ENCODE measurements at regions not wholly inside any gene's neighbourhood (a gene's known extent, or its start where the extent isn't known, plus 50 kb on each side); places are given as distances from the start of the nearest gene placed in this dataset.
"Not testable (repeated sequence)": the region's sequence is repeated elsewhere in the genome, so short reads cannot be mapped to it uniquely, and the experiment has no call there.

DNA sequence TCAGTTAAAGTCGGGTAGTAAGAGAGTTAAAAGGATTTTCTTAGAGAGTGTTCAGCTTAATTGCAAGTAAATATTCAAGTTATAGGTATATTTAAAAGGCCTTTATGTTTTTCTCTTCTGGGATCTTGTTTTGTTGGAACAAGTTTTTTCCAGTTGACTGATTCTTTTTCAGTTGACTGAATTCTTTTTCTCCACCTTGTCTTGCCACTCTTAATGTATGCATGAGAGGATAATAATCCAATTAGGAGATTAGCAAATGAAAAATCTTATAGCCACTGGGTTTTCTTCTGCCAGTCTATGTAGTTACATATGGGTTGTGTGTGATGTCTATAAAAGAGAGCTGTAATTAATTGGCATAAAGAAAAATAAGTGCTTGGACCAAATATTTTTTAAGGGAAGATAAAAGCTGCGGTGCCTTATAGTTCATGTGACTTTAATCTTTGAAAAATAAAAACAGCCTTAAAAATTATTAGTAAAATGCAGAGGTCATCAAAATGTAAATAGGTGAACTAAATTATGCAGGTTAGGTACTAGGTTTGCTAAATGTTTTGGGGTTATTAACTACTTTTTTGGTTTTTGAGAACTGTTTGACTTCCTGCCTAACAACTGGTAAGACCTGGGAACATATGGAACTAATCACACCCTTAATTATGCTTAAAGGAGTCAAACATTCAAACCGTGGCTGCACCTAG, 367.2 kb downstream of the HTR1B start:
- no peaks in the 10 kb centered on the region for H3K9me3 ChIP-seq
- H3K4me3 ChIP-seq: no peak overlapping the region
- no peak for DNase-seq
- 57 to 70% (median 60%) methylated on average over 3 of the region's 3 CpGs for WGBS, 5 donors
- H3K27ac ChIP-seq: no peak overlapping the region
- H3K27me3 ChIP-seq: no peaks in the 10 kb centered on the region
- intact Hi-C loops (cut with DNase I; ENCODE audit: low total_unique reads): no loop called here
- no peak for TF ChIP-seq CTCF (IDR thresholded peaks at IDR 0.05)
- no peak for TF ChIP-seq EP300 (IDR thresholded peaks at IDR 0.05)
- no peak for TF ChIP-seq POLR2A (IDR thresholded peaks at IDR 0.05)
- no peak for TF ChIP-seq POLR2AphosphoS5 (IDR thresholded peaks at IDR 0.05)
- no peaks in the 10 kb centered on the region for H3K36me3 ChIP-seq
- H3K4me1 ChIP-seq: no peaks in the 10 kb centered on the region

GRCh38 chr6:77094821-77095220, 368.5 kb downstream of the HTR1B start:
- no peaks in the 10 kb centered on the region for H3K27me3 ChIP-seq
- H3K9me3 ChIP-seq: no peaks in the 10 kb centered on the region
- 74 to 91% (median 83%) methylated on average over 1 of the region's 1 CpG for WGBS, 5 donors
- no peaks in the 10 kb centered on the region for H3K36me3 ChIP-seq
- no peaks in the 10 kb centered on the region for H3K4me1 ChIP-seq
- DNase-seq: no peak
- H3K4me3 ChIP-seq: no peak overlapping the region
- intact Hi-C loops (cut with DNase I; ENCODE audit: low total_unique reads): no loop called here
- TF ChIP-seq POLR2AphosphoS5 (IDR thresholded peaks at IDR 0.05): no peak
- no peak for TF ChIP-seq EP300 (IDR thresholded peaks at IDR 0.05)
- no peak for TF ChIP-seq POLR2A (IDR thresholded peaks at IDR 0.05)
- TF ChIP-seq CTCF (IDR thresholded peaks at IDR 0.05): no peak
- H3K27ac ChIP-seq: no peak overlapping the region

- no peak for DNase-seq
- Histone ChIP-seq H3K4me3 (no peak overlapping the region), H3K27me3 (no peaks in the 10 kb centered on the region), H3K9me3 (no peaks in the 10 kb centered on the region), H3K36me3 (no peaks in the 10 kb centered on the region), H3K4me1 (no peaks in the 10 kb centered on the region), H3K27ac (no peak overlapping the region)
- 41 to 65% (median 53%) methylated on average over 1 of the region's 1 CpG for WGBS, 5 donors
- intact Hi-C loops (cut with DNase I; ENCODE audit: low total_unique reads): no loop called here
- TF ChIP-seq CTCF (IDR thresholded peaks at IDR 0.05): no peak
- no peak for TF ChIP-seq POLR2AphosphoS5 (IDR thresholded peaks at IDR 0.05)
- TF ChIP-seq POLR2A (IDR thresholded peaks at IDR 0.05): no peak
- TF ChIP-seq EP300 (IDR thresholded peaks at IDR 0.05): no peak
Observed at GRCh38 chr6:77092971-77093370, 370.3 kb downstream of the HTR1B start.

GRCh38 chr6:77089776-77090175, 373.5 kb downstream of the HTR1B start:
- Histone ChIP-seq H3K4me1 (no peaks in the 10 kb centered on the region), H3K27me3 (no peaks in the 10 kb centered on the region), H3K36me3 (no peaks in the 10 kb centered on the region), H3K9me3 (no peaks in the 10 kb centered on the region), H3K4me3 (no peak overlapping the region), H3K27ac (no peak overlapping the region)
- TF ChIP-seq POLR2A (IDR thresholded peaks at IDR 0.05) (no peak), CTCF (IDR thresholded peaks at IDR 0.05) (no peak)
- no peak for DNase-seq
- intact Hi-C loops (cut with DNase I; ENCODE audit: low total_unique reads): no loop called here

- intact Hi-C loops (cut with DNase I; ENCODE audit: low total_unique reads); H3K27me3 ChIP-seq; DNase-seq; H3K9me3 ChIP-seq; H3K27ac ChIP-seq; H3K4me3 ChIP-seq; H3K4me1 ChIP-seq; H3K36me3 ChIP-seq: not testable (repeated sequence)
- whole genome bisulfite sequencing, 5 donors: 91 to 93% (median 92%) methylated on average over 16 to 18 of the region's 19 CpGs; no CpG with 5 or more reads in 1 of the 5 donors
Observed at GRCh38 chr6:77087794-77088318, 375.4 kb downstream of the HTR1B start.
